ENCODE measurements at regions not wholly inside any gene's neighbourhood (a gene's known extent, or its start where the extent isn't known, plus 50 kb on each side); places are given as distances from the start of the nearest gene placed in this dataset.

GRCh38 chr3:40988468-40988867 lies 210.8 kb upstream of the CTNNB1 start:
- no peak overlapping the region for H3K27ac ChIP-seq (ENCODE audit: insufficient read length, low read depth, low read length)
- H2BK12ac ChIP-seq (ENCODE audit: insufficient read length, low read depth, low read length): no peak overlapping the region
- Mint-ChIP-seq H3K27me3 (ENCODE audit: low read depth) (no peaks in the 10 kb centered on the region), H3K4me1 (no peaks in the 10 kb centered on the region), H3K27ac (no peak overlapping the region), H3K9me3 (peaks cover 0 to 2% of the 10 kb centered on the region in 2 experiments; a peak in 1 of 5 replicates), H3K36me3 (ENCODE audit: insufficient read depth in 1 of 3, low read depth in 3 of 3) (no peaks in the 10 kb centered on the region), H3K4me3 (no peak overlapping the region)
- H2BK20ac ChIP-seq (ENCODE audit: low read depth, low read length, poor library complexity, severe bottlenecking): no peak overlapping the region
- no peak overlapping the region for H4K5ac ChIP-seq (ENCODE audit: insufficient read length, low read depth, low read length)
- H3K9me3 ChIP-seq (ENCODE audit: control insufficient read depth, low read depth, low read length): no peaks in the 10 kb centered on the region
- WGBS (ENCODE audit: extremely low coverage, insufficient read length, low lambda C conversion rate): no CpG with 5 or more reads among the region's 1 CpG
- no peak overlapping the region for H3K23ac ChIP-seq (ENCODE audit: insufficient read length, low read depth, low read length)
- H3K4me2 ChIP-seq (ENCODE audit: insufficient read depth, insufficient read length, low read length): no peak overlapping the region
- no peak for TF ChIP-seq CTCF (conservative IDR thresholded peaks at IDR 0.05)
- H3K79me2 ChIP-seq (ENCODE audit: insufficient read depth, low read length): no peaks in the 10 kb centered on the region; the same call in 1 of the 2 replicates
- H2AK5ac ChIP-seq (ENCODE audit: insufficient read length, low read length): no peak overlapping the region
- no peak overlapping the region for H2BK5ac ChIP-seq (ENCODE audit: insufficient read length, low read length)
- H2BK120ac ChIP-seq (ENCODE audit: low read depth, low read length, poor library complexity, severe bottlenecking): no peak overlapping the region
- no peak overlapping the region for H3K56ac ChIP-seq (ENCODE audit: insufficient read length, low read depth, low read length)
- no peak overlapping the region for H3K18ac ChIP-seq (ENCODE audit: insufficient read length, low read depth, low read length)
- H3K79me1 ChIP-seq (ENCODE audit: insufficient read depth, low read depth, low read length, poor library complexity, severe bottlenecking): no peaks in the 10 kb centered on the region
- no peak overlapping the region for H2AFZ ChIP-seq (ENCODE audit: low read length)
- no peak overlapping the region for H3K14ac ChIP-seq (ENCODE audit: insufficient read depth, low read length)
- H3K23me2 ChIP-seq (ENCODE audit: insufficient read length, low read depth, low read length, poor library complexity, severe bottlenecking): no peaks in the 10 kb centered on the region
- no peak for DNase-seq
- H2BK15ac ChIP-seq (ENCODE audit: low read depth, low read length): no peak overlapping the region
- H4K20me1 ChIP-seq (ENCODE audit: control insufficient read depth, insufficient read depth, insufficient read length): no peaks in the 10 kb centered on the region
- H3K27me3 ChIP-seq (ENCODE audit: insufficient read depth, low read length): no peaks in the 10 kb centered on the region
- H4K8ac ChIP-seq (replicated peaks; ENCODE audit: insufficient read length, low read depth, low read length): no peak overlapping the region
- H3K4ac ChIP-seq (ENCODE audit: low read depth, low read length): no peak overlapping the region
- H4K91ac ChIP-seq (ENCODE audit: insufficient read length, low read depth, low read length): no peak overlapping the region
- H3K9ac ChIP-seq (ENCODE audit: extremely low read depth, insufficient read length, low read length): no peak overlapping the region
- H3T11ph ChIP-seq (ENCODE audit: low read length): no peak overlapping the region
- no peaks in the 10 kb centered on the region for H3K4me1 ChIP-seq (ENCODE audit: insufficient read depth, low read length)

All from H9 (cell line).